Natural killer cell (primary cell): ENCODE measurements at regions not wholly inside any gene's neighbourhood (a gene's known extent, or its start where the extent isn't known, plus 50 kb on each side); places are given as distances from the start of the nearest gene placed in this dataset.

Experiments
- ATAC-seq, 3 donors: fragments of 150-1000 bp in 2 of 3; fragments of 200-7000 bp in 1 of 3; cut with Tn5 transposase; 1 replicate in 1 of 3; 2 replicates in 2 of 3; pipeline ENCODE4 v1.10.0; 2021; ENCODE audit warnings: mild to moderate bottlenecking in 2 of 3, moderate library complexity in 2 of 3
- DNase-seq, 2 donors: peaks; one replicate each; pipeline versions ENCODE4 v3.0.0 to v3.0.0-alpha.2; 2013 to 2021; ENCODE audit warnings: mixed read lengths in 1 of 2
- H3K27ac ChIP-seq: one replicate; pipeline ENCODE4 v1.5.1; 2013; ENCODE audit warnings: mild to moderate bottlenecking, low read length
- H3K27me3 ChIP-seq: one replicate; pipeline ENCODE4 v1.6.1; 2013; ENCODE audit warnings: low read length; ENCODE audit not compliant: control insufficient read depth, insufficient read depth
- H3K36me3 ChIP-seq: one replicate; pipeline ENCODE4 v1.6.1; 2013; ENCODE audit warnings: low read length; ENCODE audit not compliant: control insufficient read depth, insufficient read depth
- H3K4me1 ChIP-seq: one replicate; pipeline ENCODE4 v1.6.1; 2013; ENCODE audit warnings: low read length; ENCODE audit not compliant: control insufficient read depth, insufficient read depth
- H3K4me3 ChIP-seq: one replicate; pipeline ENCODE4 v1.5.1; 2013; ENCODE audit warnings: low read length
- H3K9me3 ChIP-seq: one replicate; pipeline ENCODE4 v1.6.1; 2013; ENCODE audit warnings: low read length; ENCODE audit not compliant: control insufficient read depth, insufficient read depth
- H3K27ac Mint-ChIP-seq, 2 donors: one replicate each; pipeline ENCODE4 v1.8.0; 2022; ENCODE audit warnings: mild to moderate bottlenecking in 2 of 2, mixed read lengths in 2 of 2, moderate library complexity in 1 of 2
- H3K27me3 Mint-ChIP-seq, 2 donors: one replicate each; pipeline ENCODE4 v1.8.0; 2022; ENCODE audit warnings: low read depth in 2 of 2, mixed read lengths in 2 of 2
- H3K36me3 Mint-ChIP-seq: one replicate; pipeline ENCODE4 v1.8.0; 2022; ENCODE audit warnings: mixed read lengths
- H3K4me1 Mint-ChIP-seq, 2 donors: one replicate each; pipeline ENCODE4 v1.8.0; 2022; ENCODE audit warnings: mixed read lengths in 2 of 2
- H3K4me3 Mint-ChIP-seq: one replicate; pipeline ENCODE4 v1.8.0; 2022; ENCODE audit warnings: mild to moderate bottlenecking, moderate library complexity, mixed read lengths
- H3K9me3 Mint-ChIP-seq, 2 donors: one replicate each; pipeline ENCODE4 v1.8.0; 2022; ENCODE audit warnings: mixed read lengths in 2 of 2
- CTCF ChIP-seq: fragments of 200-600 bp; IDR thresholded peaks from one replicate; pipeline ENCODE4 v1.8.0; 2022; ENCODE audit warnings: antibody characterized with exemption
- WGBS: methylation state at CpG from one replicate; pipeline ENCODE4 v1.1.7; 2013; ENCODE audit warnings: missing lambda C conversion rate; ENCODE audit not compliant: insufficient coverage; 5-methylcytosine and 5-hydroxymethylcytosine counted together
- intact Hi-C: fragments of 100-400 bp; cut with micrococcal nuclease; formaldehyde crosslinking; loops from one replicate; pipeline ENCODE4 v1.14.2; 2022

- Histone ChIP-seq H3K27ac (no peak overlapping the region), H3K27me3 (no peaks in the 10 kb centered on the region), H3K36me3 (no peaks in the 10 kb centered on the region), H3K9me3 (no peaks in the 10 kb centered on the region), H3K4me3 (no peak overlapping the region), H3K4me1 (no peaks in the 10 kb centered on the region)
- H3K9me3 Mint-ChIP-seq, result no peaks in the 10 kb centered on the region
- 67% methylated on average over 1 of the region's 2 CpGs for WGBS
- TF ChIP-seq CTCF, result no peak
- H3K27me3 Mint-ChIP-seq, result no peaks in the 10 kb centered on the region
- no peaks in the 10 kb centered on the region for H3K36me3 Mint-ChIP-seq
- no peak overlapping the region for H3K27ac Mint-ChIP-seq
- H3K4me1 Mint-ChIP-seq, result no peaks in the 10 kb centered on the region
- no peak overlapping the region for H3K4me3 Mint-ChIP-seq
- ATAC-seq, result no peak
- no peak for DNase-seq
- intact Hi-C loops, result no loop called here
Observed at GRCh38 chr7:18221377-18222293, 194.0 kb upstream of the PRPS1L1 start.

GRCh38 chr7:18222636-18223035 is 195.0 kb upstream of the PRPS1L1 start:
- Mint-ChIP-seq H3K4me1 (no peaks in the 10 kb centered on the region), H3K27me3 (no peaks in the 10 kb centered on the region), H3K9me3 (no peaks in the 10 kb centered on the region), H3K36me3 (no peaks in the 10 kb centered on the region), H3K4me3 (no peak overlapping the region), H3K27ac (no peak overlapping the region)
- intact Hi-C loops, result no loop called here
- ATAC-seq (no peak), DNase-seq (no peak)
- no peaks in the 10 kb centered on the region for H3K9me3 ChIP-seq
- no peak overlapping the region for H3K27ac ChIP-seq
- TF ChIP-seq CTCF, result no peak
- no peaks in the 10 kb centered on the region for H3K36me3 ChIP-seq
- H3K27me3 ChIP-seq, result no peaks in the 10 kb centered on the region
- no peak overlapping the region for H3K4me3 ChIP-seq
- H3K4me1 ChIP-seq, result no peaks in the 10 kb centered on the region

- no peaks in the 10 kb centered on the region for H3K27me3 Mint-ChIP-seq
- Histone ChIP-seq H3K9me3 (no peaks in the 10 kb centered on the region), H3K4me3 (no peak overlapping the region), H3K4me1 (no peaks in the 10 kb centered on the region), H3K36me3 (no peaks in the 10 kb centered on the region), H3K27ac (peak overlapping the region; percentile 14), H3K27me3 (no peaks in the 10 kb centered on the region)
- H3K9me3 Mint-ChIP-seq, result no peaks in the 10 kb centered on the region
- no peaks in the 10 kb centered on the region for H3K4me1 Mint-ChIP-seq
- intact Hi-C loops, result no loop called here
- no peaks in the 10 kb centered on the region for H3K36me3 Mint-ChIP-seq
- ATAC-seq (no peak), DNase-seq (no peak)
- H3K4me3 Mint-ChIP-seq, result no peak overlapping the region
- H3K27ac Mint-ChIP-seq, result no peak overlapping the region
- no peak for TF ChIP-seq CTCF
- no CpG with 5 or more reads among the region's 1 CpG for WGBS
Observed at GRCh38 chr7:18224138-18224537, 196.5 kb upstream of the PRPS1L1 start.

- no peaks in the 10 kb centered on the region for H3K36me3 ChIP-seq
- no peak for ATAC-seq
- H3K4me3 ChIP-seq, result no peak overlapping the region
- no peak overlapping the region for H3K4me3 Mint-ChIP-seq
- H3K4me1 Mint-ChIP-seq, result no peaks in the 10 kb centered on the region
- no peaks in the 10 kb centered on the region for H3K27me3 ChIP-seq
- intact Hi-C loops, result no loop called here
- no peak overlapping the region for H3K27ac Mint-ChIP-seq
- H3K4me1 ChIP-seq, result no peaks in the 10 kb centered on the region
- no peaks in the 10 kb centered on the region for H3K9me3 Mint-ChIP-seq
- H3K27ac ChIP-seq, result no peak overlapping the region
- no peak for DNase-seq
- no peak for TF ChIP-seq CTCF
- no peaks in the 10 kb centered on the region for H3K9me3 ChIP-seq
- no peaks in the 10 kb centered on the region for H3K27me3 Mint-ChIP-seq
- no peaks in the 10 kb centered on the region for H3K36me3 Mint-ChIP-seq
Observed at GRCh38 chr7:18225067-18225466, 197.4 kb upstream of the PRPS1L1 start.
